ENCODE measurements at regions not wholly inside any gene's neighbourhood (a gene's known extent, or its start where the extent isn't known, plus 50 kb on each side); places are given as distances from the start of the nearest gene placed in this dataset.

GRCh38 chr9:93827545-93828330, 127.4 kb downstream of the BARX1 start:
- no peak for DNase-seq

- DNase-seq, result no peak
These were observed 128.1 kb downstream of the BARX1 start for GRCh38 chr9:93826905-93827544.

- DNase-seq, result no peak
These were observed 128.9 kb downstream of the BARX1 start for GRCh38 chr9:93826209-93826608.

- no peak for DNase-seq
These were observed 129.6 kb downstream of the BARX1 start for GRCh38 chr9:93825348-93826115.

- no peak for DNase-seq
These were observed 130.5 kb downstream of the BARX1 start for GRCh38 chr9:93824386-93825294.

GRCh38 chr9:93823245-93824072, 131.7 kb downstream of the BARX1 start:
- no peak for DNase-seq

- no peak for DNase-seq
These were observed 132.9 kb downstream of the BARX1 start for GRCh38 chr9:93822229-93822628.

- no peak for DNase-seq
These were observed 133.8 kb downstream of the BARX1 start for GRCh38 chr9:93821307-93821703.

- no peak for DNase-seq
These were observed 134.4 kb downstream of the BARX1 start for GRCh38 chr9:93820667-93821306.

- no peak for DNase-seq
These were observed 135.2 kb downstream of the BARX1 start for GRCh38 chr9:93819905-93820304.

GRCh38 chr9:93818827-93819472, 136.2 kb downstream of the BARX1 start:
- no peak for DNase-seq

GRCh38 chr9:93818237-93818636, 136.9 kb downstream of the BARX1 start:
- DNase-seq, result no peak

GRCh38 chr9:93815677-93816076, 139.5 kb downstream of the BARX1 start:
- DNase-seq, result peak; percentile 50

- DNase-seq, result no peak
These were observed 140.0 kb downstream of the BARX1 start for GRCh38 chr9:93815135-93815534.

- DNase-seq, result peak; percentile 95
These were observed 140.8 kb downstream of the BARX1 start for GRCh38 chr9:93814077-93814956.

- peak; percentile 34 for DNase-seq
These were observed 141.7 kb downstream of the BARX1 start for GRCh38 chr9:93813221-93814076.

GRCh38 chr9:93812410-93812668, 142.8 kb downstream of the BARX1 start:
- DNase-seq, result no peak

GRCh38 chr9:93810028-93810971, 144.9 kb downstream of the BARX1 start:
- DNase-seq, result no peak

Data from NCI-H524 treated with DMSO at 0.1 percent for 48 hours (cell line).